Upper lobe of right lung (tissue), 1 donor: ENCODE measurements at regions not wholly inside any gene's neighbourhood (a gene's known extent, or its start where the extent isn't known, plus 50 kb on each side); places are given as distances from the start of the nearest gene placed in this dataset.

Experiments
- ATAC-seq: fragments of 200-7000 bp; cut with Tn5 transposase; one replicate; pipeline ENCODE4 v1.9.1; 2020; ENCODE audit warnings: mild to moderate bottlenecking, moderate library complexity
- DNase-seq: peaks from one replicate; pipeline ENCODE4 v3.0.0-alpha.2; 2020
- H3K27ac ChIP-seq: fragments of 200-600 bp; one replicate; pipeline ENCODE4 v1.8.0; 2022
- H3K27me3 ChIP-seq: fragments of 200-600 bp; one replicate; pipeline ENCODE4 v1.8.0; 2022; ENCODE audit warnings: mild to moderate bottlenecking
- H3K36me3 ChIP-seq: fragments of 200-600 bp; one replicate; pipeline ENCODE4 v1.8.0; 2022
- H3K4me1 ChIP-seq: fragments of 200-600 bp; one replicate; pipeline ENCODE4 v1.8.0; 2022
- H3K4me3 ChIP-seq: fragments of 200-600 bp; one replicate; pipeline ENCODE4 v1.8.0; 2022; ENCODE audit warnings: mild to moderate bottlenecking
- H3K9me3 ChIP-seq: fragments of 200-600 bp; one replicate; pipeline ENCODE4 v1.8.0; 2022
- CTCF ChIP-seq: fragments of 200-600 bp; IDR thresholded peaks from one replicate; pipeline ENCODE4 v1.8.0; 2022; ENCODE audit warnings: antibody characterized with exemption
- intact Hi-C: fragments of 100-400 bp; cut with DNase I; formaldehyde crosslinking; loops from one replicate; pipeline ENCODE4 v1.11.0; 2022
- donor health status: DM: no; HTN: yes; CAD: no; lungs with severe emphysema.

GRCh38 chr3:166556955-166557354 is 719.7 kb upstream of the BCHE start:
- Histone ChIP-seq H3K36me3 (no peaks in the 10 kb centered on the region), H3K27ac (no peak overlapping the region), H3K4me1 (no peaks in the 10 kb centered on the region), H3K27me3 (no peaks in the 10 kb centered on the region), H3K4me3 (no peak overlapping the region), H3K9me3 (no peaks in the 10 kb centered on the region)
- no peak for TF ChIP-seq CTCF
- intact Hi-C loops, result no loop called here
- ATAC-seq (no peak), DNase-seq (no peak)

GRCh38 chr3:166554023-166554422 is 716.8 kb upstream of the BCHE start:
- no peak for ATAC-seq
- H3K27ac ChIP-seq, result no peak overlapping the region
- TF ChIP-seq CTCF, result no peak
- no peaks in the 10 kb centered on the region for H3K4me1 ChIP-seq
- no peak overlapping the region for H3K4me3 ChIP-seq
- no peaks in the 10 kb centered on the region for H3K36me3 ChIP-seq
- no peaks in the 10 kb centered on the region for H3K9me3 ChIP-seq
- H3K27me3 ChIP-seq, result no peaks in the 10 kb centered on the region
- DNase-seq, result no peak
- intact Hi-C loops, result no loop called here

- Histone ChIP-seq H3K4me3 (no peak overlapping the region), H3K27me3 (no peaks in the 10 kb centered on the region), H3K27ac (no peak overlapping the region), H3K36me3 (no peaks in the 10 kb centered on the region), H3K4me1 (no peaks in the 10 kb centered on the region), H3K9me3 (no peaks in the 10 kb centered on the region)
- DNase-seq (no peak), ATAC-seq (no peak)
- intact Hi-C loops, result no loop called here
- TF ChIP-seq CTCF, result no peak
Measured at GRCh38 chr3:166533740-166534139, 696.5 kb upstream of the BCHE start.

- ATAC-seq (no peak), DNase-seq (no peak)
- TF ChIP-seq CTCF, result no peak
- H3K9me3 ChIP-seq, result no peaks in the 10 kb centered on the region
- H3K4me3 ChIP-seq, result no peak overlapping the region
- no peaks in the 10 kb centered on the region for H3K36me3 ChIP-seq
- H3K4me1 ChIP-seq, result no peaks in the 10 kb centered on the region
- no peak overlapping the region for H3K27ac ChIP-seq
- no peaks in the 10 kb centered on the region for H3K27me3 ChIP-seq
- intact Hi-C loops, result no loop called here
Measured at GRCh38 chr3:166531730-166532129, 694.5 kb upstream of the BCHE start.

GRCh38 chr3:166527325-166527724 is 690.1 kb upstream of the BCHE start:
- Histone ChIP-seq H3K27ac (no peak overlapping the region), H3K36me3 (no peaks in the 10 kb centered on the region)
- no peak for DNase-seq

More at GRCh38 chr3:166527325-166527724, 690.1 kb upstream of the BCHE start:
- intact Hi-C loops, result no loop called here
- no peak for TF ChIP-seq CTCF
- Histone ChIP-seq H3K4me3 (no peak overlapping the region), H3K27me3 (no peaks in the 10 kb centered on the region), H3K9me3 (no peaks in the 10 kb centered on the region), H3K4me1 (no peaks in the 10 kb centered on the region)
- ATAC-seq, result no peak
